HCT116 (cell line): ENCODE measurements at regions not wholly inside any gene's neighbourhood (a gene's known extent, or its start where the extent isn't known, plus 50 kb on each side); places are given as distances from the start of the nearest gene placed in this dataset.

Source experiments
- ATAC-seq: fragments of 200-7000 bp; cut with Tn5 transposase; 2 replicates; pipeline ENCODE4 v1.9.1; 2020; ENCODE audit warnings: mild to moderate bottlenecking, moderate library complexity
- BruUV-seq: library from RNA; stranded (reverse); fragments of 400-500 nt; replicated peaks from 2 replicates; lab custom pipeline; 2021; lab: Mats Ljungman, UMichigan
- CTCF ChIA-PET: fragments of 300-600 bp; sonication (Branson Sonifier 250); formaldehyde crosslinking; loops from one replicate; lab custom pipeline; 2021; ENCODE audit warnings: antibody characterized with exemption; lab: Charles Lee
- POLR2A ChIA-PET: fragments of 300-600, 350-600 bp; sonication (Branson Sonifier 250); formaldehyde crosslinking; loops from one replicate; lab custom pipeline; 2021; ENCODE audit warnings: antibody characterized with exemption; lab: Charles Lee
- RAD21 ChIA-PET, 2 experiments: fragments of 300-600 bp; sonication (Branson Sonifier 250); formaldehyde crosslinking; loops; one replicate each; lab custom pipeline; 2023; ENCODE audit warnings: low total read pairs in 2 of 2; ENCODE audit not compliant: uncharacterized antibody in 2 of 2, unreplicated experiment in 2 of 2, low non-redundant PET in 1 of 2; lab: Charles Lee
- DNase-seq: peaks from one replicate; pipeline ENCODE4 v3.0.0-alpha.2; 2010; ENCODE audit warnings: low read depth, low spot score
- H2AFZ ChIP-seq: fragments of 200-600 bp; shearing (Covaris generic), sonication (generic); 2 replicates; pipeline ENCODE4 v1.6.1; 2017; ENCODE audit warnings: low read depth, mixed run types, mixed read lengths, antibody characterized with exemption, low read length; ENCODE audit not compliant: poor library complexity, severe bottlenecking
- H3K27ac ChIP-seq: 2 replicates; pipeline ENCODE4 v1.5.1; 2012; ENCODE audit warnings: low read depth, low read length
- H3K27me3 ChIP-seq: fragments of 200-600 bp; sonication (generic); 2 replicates; pipeline ENCODE4 v1.6.1; 2016; ENCODE audit warnings: mixed run types, low read length, mixed read lengths; ENCODE audit not compliant: insufficient read depth
- H3K36me3 ChIP-seq, 2 experiments: fragments of 200-500 bp in 1 of 2; fragments of 200-600 bp in 1 of 2; sonication (Bioruptor generic) in 1 of 2; sonication (generic) in 1 of 2; 2 replicates each; pipeline versions ENCODE4 v1.5.1 to v1.6.1; 2014 to 2016; ENCODE audit warnings: low read length in 2 of 2, inconsistent platforms in 1 of 2, mixed read lengths in 1 of 2, mixed run types in 1 of 2; ENCODE audit not compliant: insufficient read depth in 2 of 2, control insufficient read depth in 1 of 2
- H3K4me1 ChIP-seq, 2 experiments: fragments of 200-600 bp in 1 of 2; sonication (generic) in 1 of 2; 2 replicates each; pipeline versions ENCODE4 v1.5.1 to v1.6.1; 2012 to 2017; ENCODE audit warnings: low read length in 2 of 2, inconsistent platforms in 1 of 2, mild to moderate bottlenecking in 1 of 2, mixed read lengths in 1 of 2, mixed run types in 1 of 2, moderate library complexity in 1 of 2; ENCODE audit not compliant: insufficient read depth in 2 of 2, control insufficient read depth in 1 of 2
- H3K4me2 ChIP-seq: fragments of 200-600 bp; sonication (generic); 2 replicates; pipeline ENCODE4 v1.6.1; 2017; ENCODE audit warnings: mixed run types, low read length, mixed read lengths
- H3K4me3 ChIP-seq, 2 experiments: fragments of 200-600 bp in 1 of 2; sonication (generic) in 1 of 2; replicated peaks in 1 of 2; 2 replicates each; pipeline ENCODE4 v1.5.1; 2011 to 2016; ENCODE audit warnings: low read length in 2 of 2, control low read depth in 1 of 2, low read depth in 1 of 2, mild to moderate bottlenecking in 1 of 2, mixed read lengths in 1 of 2, mixed run types in 1 of 2
- H3K79me2 ChIP-seq: fragments of 200-600 bp; sonication (generic); 2 replicates; pipeline ENCODE4 v1.6.1; 2017; ENCODE audit warnings: mild to moderate bottlenecking, mixed run types, low read length, moderate library complexity, mixed read lengths; ENCODE audit not compliant: insufficient read depth
- H3K9ac ChIP-seq: fragments of 200-600 bp; sonication (generic); 2 replicates; pipeline ENCODE4 v1.6.1; 2016; ENCODE audit warnings: low read length, mixed read lengths
- H3K9me2 ChIP-seq: fragments of 200-600 bp; sonication (generic), shearing (Covaris generic); 2 replicates; pipeline ENCODE4 v1.6.1; 2017; ENCODE audit warnings: mixed run types, mild to moderate bottlenecking, moderate library complexity; ENCODE audit not compliant: insufficient read depth
- H3K9me3 ChIP-seq, 2 experiments: fragments of 200-500 bp in 1 of 2; fragments of 200-600 bp in 1 of 2; sonication (Bioruptor generic) in 1 of 2; sonication (generic) in 1 of 2; 2 replicates each; pipeline ENCODE4 v1.6.1; 2014 to 2017; ENCODE audit warnings: low read length in 2 of 2, mixed read lengths in 2 of 2, inconsistent platforms in 1 of 2, low read depth in 1 of 2, mild to moderate bottlenecking in 1 of 2, mixed run types in 1 of 2, moderate library complexity in 1 of 2; ENCODE audit not compliant: control insufficient read depth in 1 of 2, insufficient read depth in 1 of 2
- H4K20me1 ChIP-seq: fragments of 200-600 bp; sonication (generic), shearing (Covaris generic); 2 replicates; pipeline ENCODE4 v1.6.1; 2017; ENCODE audit warnings: mixed run types, mild to moderate bottlenecking, moderate library complexity; ENCODE audit not compliant: insufficient read depth
- CBX3 ChIP-seq: IDR thresholded peaks from 2 replicates; pipeline ENCODE4 v1.6.1; 2012; ENCODE audit warnings: low read depth
- CEBPB ChIP-seq: IDR thresholded peaks from 2 replicates; pipeline ENCODE4 v1.6.1; 2012; ENCODE audit warnings: low read depth
- CTCF ChIP-seq, 3 experiments: fragments of 200-600 bp in 1 of 3; sonication (generic) in 1 of 3; IDR thresholded peaks in 2 of 3; conservative IDR thresholded peaks in 1 of 3; 2 replicates each; pipeline ENCODE4 v1.5.1; 2012 to 2017; ENCODE audit warnings: low read depth in 2 of 3, low read length in 2 of 3, antibody characterized with exemption in 1 of 3, borderline replicate concordance in 1 of 3, control low read depth in 1 of 3, mild to moderate bottlenecking in 1 of 3, mixed read lengths in 1 of 3, mixed run types in 1 of 3, moderate library complexity in 1 of 3; ENCODE audit not compliant: insufficient read depth in 1 of 3
- EGR1 ChIP-seq: IDR thresholded peaks from 2 replicates; pipeline ENCODE4 v1.6.1; 2012; ENCODE audit warnings: low read depth
- ELF1 ChIP-seq: IDR thresholded peaks from 2 replicates; pipeline ENCODE4 v1.6.1; 2012; ENCODE audit warnings: low read depth, borderline replicate concordance
- EZH2phosphoT487 ChIP-seq: fragments of 200-600 bp; IDR thresholded peaks from 2 replicates; pipeline ENCODE4 v1.6.1; 2018; ENCODE audit warnings: antibody characterized with exemption, borderline replicate concordance
- FOSL1 ChIP-seq: IDR thresholded peaks from 2 replicates; pipeline ENCODE4 v1.6.1; 2012; ENCODE audit warnings: low read depth
- RAD21 ChIP-seq: IDR thresholded peaks from 2 replicates; pipeline ENCODE4 v1.6.1; 2012; ENCODE audit warnings: low read depth, mild to moderate bottlenecking
- REST ChIP-seq: IDR thresholded peaks from 2 replicates; pipeline ENCODE4 v1.6.1; 2012; ENCODE audit warnings: low read depth
- SP1 ChIP-seq: IDR thresholded peaks from 2 replicates; pipeline ENCODE4 v1.6.1; 2012; ENCODE audit warnings: low read depth
- SRF ChIP-seq: IDR thresholded peaks from 2 replicates; pipeline ENCODE4 v1.6.1; 2012; ENCODE audit warnings: low read depth
- TCF7L2 ChIP-seq: IDR thresholded peaks from 2 replicates; pipeline ENCODE4 v1.7.0; 2011; ENCODE audit warnings: borderline replicate concordance, inconsistent platforms; ENCODE audit not compliant: insufficient read depth, insufficient read length; ENCODE audit errors: extremely low read depth
- ZBTB33 ChIP-seq: IDR thresholded peaks from 2 replicates; pipeline ENCODE4 v1.6.1; 2011; ENCODE audit warnings: mild to moderate bottlenecking, low read length, moderate library complexity; ENCODE audit not compliant: insufficient replicate concordance; ENCODE audit errors: extremely low read depth
- ZFX ChIP-seq: fragments of 450-650 bp; IDR thresholded peaks from 2 replicates; pipeline ENCODE4 v1.6.1; 2017
- intact Hi-C: fragments of 100-400 bp; cut with micrococcal nuclease; formaldehyde crosslinking; loops from 2 replicates; pipeline ENCODE4 v1.10.0; 2022

- DNase-seq = no peak
These were observed 80.8 kb downstream of the C21orf91 start for GRCh38 chr21:17738176-17738953.

More at GRCh38 chr21:17738176-17738953, 80.8 kb downstream of the C21orf91 start:
- ChIA-PET POLR2A (no interaction called here), CTCF (interaction anchor here (1.1 kb wide), 1 partner anchor 188 kb away, joined by 3 read pairs; no protein-coding TSS in a partner anchor), RAD21 (no interaction called here)
- H3K4me3 ChIP-seq = no peak overlapping the region
- H4K20me1 ChIP-seq = no peaks in the 10 kb centered on the region
- intact Hi-C loops = no loop called here
- TF ChIP-seq ELF1 (no peak), RAD21 (no peak), ZBTB33 (no peak), SRF (no peak), CEBPB (no peak), REST (no peak), FOSL1 (no peak), EZH2phosphoT487 (no peak), CTCF (IDR thresholded peaks at IDR 0.05 in 2 of 3, conservative IDR thresholded peaks at IDR 0.05 in 1 of 3; ENCODE audit: borderline replicate concordance in 1 of 3, insufficient read depth in 1 of 3, low read depth in 2 of 3, low read length in 2 of 3) (no peak), SP1 (no peak), EGR1 (no peak), CBX3 (no peak), ZFX (no peak), TCF7L2 (no peak)
- ATAC-seq = no peak
- peaks cover 7% of the 10 kb centered on the region; the same call in 1 of the 2 replicates for H3K27me3 ChIP-seq
- H3K9me3 ChIP-seq = no peaks in the 10 kb centered on the region
- H3K36me3 ChIP-seq = no peaks in the 10 kb centered on the region
- H3K4me2 ChIP-seq = no peak overlapping the region
- no peak overlapping the region for H2AFZ ChIP-seq
- H3K9me2 ChIP-seq = no peaks in the 10 kb centered on the region
- H3K9ac ChIP-seq = no peak overlapping the region
- H3K4me1 ChIP-seq = no peaks in the 10 kb centered on the region
- no peak overlapping the region for H3K27ac ChIP-seq
- no TSS peak for BruUV-seq
- H3K79me2 ChIP-seq = no peaks in the 10 kb centered on the region
